SK-N-SH (cell line): ENCODE measurements at regions not wholly inside any gene's neighbourhood (a gene's known extent, or its start where the extent isn't known, plus 50 kb on each side); places are given as distances from the start of the nearest gene placed in this dataset.

Source experiments
- CTCF ChIA-PET: fragments of 300-600, 350-600 bp; formaldehyde crosslinking; extraction: SDS; loops from one replicate; lab custom pipeline; 2021; lab: Yijun Ruan, JAX
- POLR2A ChIA-PET: fragments of 350-600 bp; sonication (Branson Sonifier 250); formaldehyde crosslinking; extraction: SDS; loops from one replicate; lab custom pipeline; 2020; ENCODE audit warnings: antibody characterized with exemption, inconsistent platforms; lab: Yijun Ruan, JAX
- DNase-seq: peaks from one replicate; pipeline ENCODE4 v3.0.0; 2012
- H2AFZ ChIP-seq: fragments of 200-600 bp; sonication (generic); 2 replicates; pipeline ENCODE4 v1.8.1; 2016; ENCODE audit warnings: antibody characterized with exemption, mild to moderate bottlenecking, low read depth
- H3F3A ChIP-seq: fragments of 200-600 bp; sonication (generic); replicated peaks from 2 replicates; pipeline ENCODE3; 2016; ENCODE audit warnings: antibody characterized with exemption, mild to moderate bottlenecking; ENCODE audit not compliant: insufficient read depth
- H3K27ac ChIP-seq, 2 experiments: fragments of 200-500 bp in 1 of 2; fragments of 200-600 bp in 1 of 2; sonication (Bioruptor generic) in 1 of 2; sonication (generic), shearing (Covaris generic) in 1 of 2; 2 replicates each; pipeline versions ENCODE4 v1.5.1 to v1.6.1; 2014 to 2016; ENCODE audit warnings: low read depth in 2 of 2, inconsistent platforms in 1 of 2, low read length in 1 of 2, mild to moderate bottlenecking in 1 of 2, mixed read lengths in 1 of 2
- H3K27me3 ChIP-seq: fragments of 200-600 bp; sonication (generic), shearing (Covaris generic); 2 replicates; pipeline ENCODE4 v1.6.1; 2016; ENCODE audit warnings: mixed run types; ENCODE audit not compliant: insufficient read depth
- H3K36me3 ChIP-seq, 2 experiments: fragments of 200-500 bp in 1 of 2; fragments of 200-600 bp in 1 of 2; sonication (Bioruptor generic) in 1 of 2; sonication (generic) in 1 of 2; replicated peaks in 1 of 2; 2 replicates each; pipeline versions ENCODE3 to v1.5.1; 2014 to 2016; ENCODE audit warnings: low read length in 1 of 2, mild to moderate bottlenecking in 1 of 2; ENCODE audit not compliant: insufficient read depth in 2 of 2, control insufficient read depth in 1 of 2
- H3K4me1 ChIP-seq, 2 experiments: fragments of 200-500 bp in 1 of 2; fragments of 200-600 bp in 1 of 2; sonication (Bioruptor generic) in 1 of 2; sonication (generic), shearing (Covaris generic) in 1 of 2; 2 replicates each; pipeline versions ENCODE4 v1.5.1 to v1.6.1; 2014 to 2016; ENCODE audit warnings: low read depth in 1 of 2, low read length in 1 of 2, mixed run types in 1 of 2; ENCODE audit not compliant: insufficient read depth in 2 of 2, control insufficient read depth in 1 of 2
- H3K4me2 ChIP-seq: fragments of 200-600 bp; sonication (generic), shearing (Covaris generic); 2 replicates; pipeline ENCODE4 v1.6.1; 2017; ENCODE audit warnings: mixed run types
- H3K4me3 ChIP-seq, 2 experiments: fragments of 200-500 bp in 1 of 2; fragments of 200-600 bp in 1 of 2; sonication (Bioruptor generic) in 1 of 2; sonication (generic), shearing (Covaris generic) in 1 of 2; 2 replicates each; pipeline versions ENCODE4 v1.5.1 to v1.8.1; 2014 to 2016; ENCODE audit warnings: low read depth in 2 of 2, inconsistent platforms in 1 of 2, low read length in 1 of 2, mild to moderate bottlenecking in 1 of 2, mixed read lengths in 1 of 2, moderate library complexity in 1 of 2
- H3K79me2 ChIP-seq: fragments of 200-600 bp; sonication (generic); 2 replicates; pipeline ENCODE4 v1.8.1; 2017; ENCODE audit warnings: mild to moderate bottlenecking; ENCODE audit not compliant: insufficient read depth
- H3K9ac ChIP-seq: fragments of 200-600 bp; sonication (generic); 2 replicates; pipeline ENCODE4 v1.6.1; 2017; ENCODE audit warnings: mixed run types
- H3K9me2 ChIP-seq: fragments of 200-600 bp; sonication (generic); 2 replicates; pipeline ENCODE4 v1.6.1; 2017; ENCODE audit warnings: mixed run types
- H3K9me3 ChIP-seq: fragments of 200-600 bp; sonication (generic); 2 replicates; pipeline ENCODE4 v1.6.1; 2017; ENCODE audit warnings: mixed run types, mild to moderate bottlenecking, moderate library complexity
- H4K20me1 ChIP-seq: fragments of 200-600 bp; sonication (generic); 2 replicates; pipeline ENCODE4 v1.6.1; 2017; ENCODE audit warnings: mild to moderate bottlenecking, mixed run types; ENCODE audit not compliant: insufficient read depth
- CTCF ChIP-seq: fragments of 200-600 bp; sonication (generic); IDR thresholded peaks from 2 replicates; pipeline ENCODE4 v1.6.1; 2017; ENCODE audit warnings: antibody characterized with exemption, mild to moderate bottlenecking, moderate library complexity
- ELF1 ChIP-seq: IDR thresholded peaks from 2 replicates; pipeline ENCODE4 v1.4.0; 2012
- EZH2phosphoT487 ChIP-seq: fragments of 200-600 bp; sonication (generic); IDR thresholded peaks from 2 replicates; pipeline ENCODE4 v1.6.1; 2017; ENCODE audit warnings: low read depth, mixed run types, mild to moderate bottlenecking, antibody characterized with exemption, moderate library complexity, borderline replicate concordance
- FOXJ3 ChIP-seq: sonication (generic); formaldehyde crosslinking; IDR thresholded peaks from 2 replicates; pipeline ENCODE4 v1.5.1; 2020; ENCODE audit warnings: mild to moderate bottlenecking, missing genetic modification reagents
- GABPA ChIP-seq: IDR thresholded peaks from 2 replicates; pipeline ENCODE4 v1.4.0; 2012; ENCODE audit warnings: low read depth, mild to moderate bottlenecking
- JUND ChIP-seq: IDR thresholded peaks from 2 replicates; pipeline ENCODE4 v1.4.0; 2012
- NFIC ChIP-seq: IDR thresholded peaks from 2 replicates; pipeline ENCODE4 v1.4.0; 2012; ENCODE audit warnings: borderline replicate concordance
- POLR2AphosphoS5 ChIP-seq: IDR thresholded peaks from 2 replicates; pipeline ENCODE4 v1.6.1; 2012; ENCODE audit warnings: low read depth, low read length
- RXRA ChIP-seq: IDR thresholded peaks from 2 replicates; pipeline ENCODE4 v1.4.0; 2012; ENCODE audit warnings: low read depth, mild to moderate bottlenecking, borderline replicate concordance
- SIN3A ChIP-seq: IDR thresholded peaks from 2 replicates; pipeline ENCODE4 v1.6.1; 2012; ENCODE audit warnings: low read depth, mild to moderate bottlenecking, low read length, moderate library complexity, borderline replicate concordance
- SMC3 ChIP-seq: IDR thresholded peaks from 2 replicates; pipeline ENCODE4 v1.6.1; 2012; ENCODE audit warnings: low read depth, low read length, improper control_type of control experiment
- TAF1 ChIP-seq: IDR thresholded peaks from 2 replicates; pipeline ENCODE4 v1.6.1; 2012; ENCODE audit warnings: low read depth, mild to moderate bottlenecking, low read length, moderate library complexity, borderline replicate concordance
- YY1 ChIP-seq: IDR thresholded peaks from 2 replicates; pipeline ENCODE4 v1.4.0; 2012; ENCODE audit warnings: low read depth, mild to moderate bottlenecking
- WGBS: methylation state at CpG from one replicate; pipeline ENCODE4 v1.1.6; 2017; ENCODE audit warnings: low lambda C conversion rate; 5-methylcytosine and 5-hydroxymethylcytosine counted together
- TF ChIP-seq, protein P1 (sequence below): IDR thresholded peaks from 2 replicates; pipeline ENCODE4 v1.6.1; 2012; ENCODE audit warnings: mild to moderate bottlenecking, low read depth, low read length, moderate library complexity

DNA sequence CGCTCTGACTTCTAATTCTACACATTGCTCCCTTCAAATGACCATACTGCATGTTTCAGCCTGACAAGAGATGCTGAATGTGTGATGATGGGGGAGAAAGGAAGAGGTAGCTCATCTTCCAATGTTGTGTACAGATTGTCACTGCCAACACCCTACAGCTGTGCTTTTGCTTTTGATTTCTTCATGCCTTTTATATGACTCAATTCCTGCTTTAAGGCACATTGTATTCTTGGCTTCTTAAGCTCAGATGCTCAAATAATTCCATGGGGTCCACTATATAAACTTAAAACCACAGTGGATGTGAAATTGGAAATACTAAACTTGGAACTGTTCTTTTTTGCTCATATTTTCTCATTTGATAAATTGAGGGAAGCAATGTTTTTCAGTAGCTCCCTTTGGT lies 183.2 kb upstream of the WDFY3 start:
- no peak overlapping the region for H3K4me2 ChIP-seq
- no peaks in the 10 kb centered on the region; a peak in 1 of 4 replicates for H3K4me1 ChIP-seq
- no peaks in the 10 kb centered on the region for H3K9me2 ChIP-seq
- H3K9me3 ChIP-seq = no peaks in the 10 kb centered on the region
- H3K27ac ChIP-seq = no peak overlapping the region
- no peak overlapping the region for H2AFZ ChIP-seq
- 63% methylated on average over 1 of the region's 1 CpG for WGBS
- H3K4me3 ChIP-seq = no peak overlapping the region
- no peaks in the 10 kb centered on the region for H4K20me1 ChIP-seq
- CTCF ChIA-PET = interaction anchor here (0.6 to 8.9 kb wide), 5 partner anchors 220 to 903 kb away, joined by 3 to 116 read pairs (median 12); no protein-coding TSS in a partner anchor
- no peaks in the 10 kb centered on the region for H3K79me2 ChIP-seq
- TF ChIP-seq NFIC = no peak
- no peak for TF ChIP-seq GABPA
- no peak for TF ChIP-seq EZH2phosphoT487
- H3K9ac ChIP-seq = no peak overlapping the region
- no peaks in the 10 kb centered on the region for H3F3A ChIP-seq
- H3K27me3 ChIP-seq = no peaks in the 10 kb centered on the region
- no peak for DNase-seq
- H3K36me3 ChIP-seq = no peaks in the 10 kb centered on the region
- POLR2A ChIA-PET = no interaction called here

DNA sequence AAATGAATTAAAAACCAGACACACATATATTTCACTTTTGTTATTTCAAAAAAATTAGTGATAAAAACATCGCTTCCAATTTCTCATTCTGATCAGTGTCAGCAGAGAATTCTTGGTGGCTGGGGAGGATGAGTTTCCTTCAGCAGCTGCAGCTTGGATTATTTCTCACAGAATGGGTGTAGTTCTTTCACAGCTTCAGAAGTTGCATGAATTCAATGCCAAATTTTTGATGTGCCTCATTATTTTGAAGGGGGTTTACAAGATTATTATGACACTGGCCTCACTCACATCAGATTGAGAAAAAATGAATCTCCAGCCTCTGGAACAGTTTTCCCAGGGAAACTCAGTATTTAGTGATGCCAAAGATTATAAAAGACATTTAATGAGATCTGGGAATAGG lies 184.9 kb upstream of the WDFY3 start:
- no peak for DNase-seq
- H3K27ac ChIP-seq = no peak overlapping the region
- WGBS = 85% methylated on average over 1 of the region's 1 CpG
- no peak overlapping the region for H3K9ac ChIP-seq
- H3K4me2 ChIP-seq = no peak overlapping the region
- H2AFZ ChIP-seq = no peak overlapping the region
- POLR2A ChIA-PET = no interaction called here
- H3K9me3 ChIP-seq = no peaks in the 10 kb centered on the region
- no peaks in the 10 kb centered on the region for H4K20me1 ChIP-seq
- H3K4me3 ChIP-seq = no peak overlapping the region
- H3K4me1 ChIP-seq = no peaks in the 10 kb centered on the region; a peak in 1 of 4 replicates
- no peak for TF ChIP-seq RXRA
- no peak for TF ChIP-seq GABPA
- TF ChIP-seq SIN3A = no peak
- TF ChIP-seq JUND = no peak
- TF ChIP-seq CTCF = no peak
- no peak for TF ChIP-seq TAF1
- TF ChIP-seq FOXJ3 = no peak
- no peak for TF ChIP-seq ELF1
- TF ChIP-seq POLR2AphosphoS5 = no peak
- no peak for TF ChIP-seq SMC3
- TF ChIP-seq, protein P1, sequence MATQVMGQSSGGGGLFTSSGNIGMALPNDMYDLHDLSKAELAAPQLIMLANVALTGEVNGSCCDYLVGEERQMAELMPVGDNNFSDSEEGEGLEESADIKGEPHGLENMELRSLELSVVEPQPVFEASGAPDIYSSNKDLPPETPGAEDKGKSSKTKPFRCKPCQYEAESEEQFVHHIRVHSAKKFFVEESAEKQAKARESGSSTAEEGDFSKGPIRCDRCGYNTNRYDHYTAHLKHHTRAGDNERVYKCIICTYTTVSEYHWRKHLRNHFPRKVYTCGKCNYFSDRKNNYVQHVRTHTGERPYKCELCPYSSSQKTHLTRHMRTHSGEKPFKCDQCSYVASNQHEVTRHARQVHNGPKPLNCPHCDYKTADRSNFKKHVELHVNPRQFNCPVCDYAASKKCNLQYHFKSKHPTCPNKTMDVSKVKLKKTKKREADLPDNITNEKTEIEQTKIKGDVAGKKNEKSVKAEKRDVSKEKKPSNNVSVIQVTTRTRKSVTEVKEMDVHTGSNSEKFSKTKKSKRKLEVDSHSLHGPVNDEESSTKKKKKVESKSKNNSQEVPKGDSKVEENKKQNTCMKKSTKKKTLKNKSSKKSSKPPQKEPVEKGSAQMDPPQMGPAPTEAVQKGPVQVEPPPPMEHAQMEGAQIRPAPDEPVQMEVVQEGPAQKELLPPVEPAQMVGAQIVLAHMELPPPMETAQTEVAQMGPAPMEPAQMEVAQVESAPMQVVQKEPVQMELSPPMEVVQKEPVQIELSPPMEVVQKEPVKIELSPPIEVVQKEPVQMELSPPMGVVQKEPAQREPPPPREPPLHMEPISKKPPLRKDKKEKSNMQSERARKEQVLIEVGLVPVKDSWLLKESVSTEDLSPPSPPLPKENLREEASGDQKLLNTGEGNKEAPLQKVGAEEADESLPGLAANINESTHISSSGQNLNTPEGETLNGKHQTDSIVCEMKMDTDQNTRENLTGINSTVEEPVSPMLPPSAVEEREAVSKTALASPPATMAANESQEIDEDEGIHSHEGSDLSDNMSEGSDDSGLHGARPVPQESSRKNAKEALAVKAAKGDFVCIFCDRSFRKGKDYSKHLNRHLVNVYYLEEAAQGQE = no peak
- no peak for TF ChIP-seq YY1
- TF ChIP-seq, all 33 proteins: peak for 0
- H3K79me2 ChIP-seq = no peaks in the 10 kb centered on the region
- H3F3A ChIP-seq = no peaks in the 10 kb centered on the region
- H3K36me3 ChIP-seq = no peaks in the 10 kb centered on the region
- no peaks in the 10 kb centered on the region for H3K9me2 ChIP-seq
- CTCF ChIA-PET = interaction anchor here (1.2 to 8.9 kb wide), 3 partner anchors 219 to 646 kb away, joined by 4 to 116 read pairs (median 12); no protein-coding TSS in a partner anchor
- H3K27me3 ChIP-seq = no peaks in the 10 kb centered on the region
